ENCODE measurements at regions not wholly inside any gene's neighbourhood (a gene's known extent, or its start where the extent isn't known, plus 50 kb on each side); places are given as distances from the start of the nearest gene placed in this dataset.

DNA sequence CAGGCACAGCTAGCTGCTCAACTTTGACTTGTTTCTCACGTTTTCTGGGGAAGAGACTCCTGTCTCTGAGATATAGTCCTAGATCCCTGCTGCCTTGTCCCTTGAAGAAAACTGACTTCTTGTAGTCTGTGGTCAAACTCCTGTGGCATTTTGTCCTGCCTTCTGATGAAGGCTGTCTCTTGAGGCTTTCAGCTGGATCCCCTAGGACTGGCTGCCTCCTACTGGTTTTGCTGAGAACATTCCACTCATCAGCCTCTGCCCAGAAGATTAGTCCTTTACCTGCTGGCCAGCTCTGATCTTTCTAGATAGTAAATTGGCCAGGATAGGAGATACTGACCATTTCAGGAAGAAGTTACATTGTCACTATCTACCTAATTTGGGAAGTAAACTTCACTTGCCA is 71.9 kb upstream of the CNR1 start:
- Histone ChIP-seq H2AFZ (ENCODE audit: low read length) (no peak overlapping the region), H3K4me2 (ENCODE audit: extremely low read depth, insufficient read depth, low read length) (no peak overlapping the region), H4K20me1 (ENCODE audit: control insufficient read depth, extremely low read depth, insufficient read depth, low read length) (no peaks in the 10 kb centered on the region), H3K9ac (ENCODE audit: insufficient read depth, low read length) (no peak overlapping the region), H3K9me3 (ENCODE audit: control insufficient read depth, insufficient read depth, low read depth, low read length) (no peaks in the 10 kb centered on the region), H3K27me3 (ENCODE audit: control insufficient read depth, insufficient read depth, low read length) (no peaks in the 10 kb centered on the region), H3K4me1 (ENCODE audit: control insufficient read depth, extremely low read depth, insufficient read depth, low read length) (no peaks in the 10 kb centered on the region), H3K79me2 (ENCODE audit: control insufficient read depth, insufficient read depth, low read length) (no peaks in the 10 kb centered on the region), H3K4me3 (replicated peaks in 1 of 4; ENCODE audit: control extremely low read depth in 1 of 4, insufficient read depth in 1 of 4, low read depth in 3 of 4, low read length in 4 of 4) (no peak overlapping the region), H3K36me3 (ENCODE audit: control insufficient read depth, insufficient read depth, low read length) (no peaks in the 10 kb centered on the region), H3K27ac (ENCODE audit: insufficient read depth, low read length) (no peak overlapping the region)
- TF ChIP-seq, protein P1, sequence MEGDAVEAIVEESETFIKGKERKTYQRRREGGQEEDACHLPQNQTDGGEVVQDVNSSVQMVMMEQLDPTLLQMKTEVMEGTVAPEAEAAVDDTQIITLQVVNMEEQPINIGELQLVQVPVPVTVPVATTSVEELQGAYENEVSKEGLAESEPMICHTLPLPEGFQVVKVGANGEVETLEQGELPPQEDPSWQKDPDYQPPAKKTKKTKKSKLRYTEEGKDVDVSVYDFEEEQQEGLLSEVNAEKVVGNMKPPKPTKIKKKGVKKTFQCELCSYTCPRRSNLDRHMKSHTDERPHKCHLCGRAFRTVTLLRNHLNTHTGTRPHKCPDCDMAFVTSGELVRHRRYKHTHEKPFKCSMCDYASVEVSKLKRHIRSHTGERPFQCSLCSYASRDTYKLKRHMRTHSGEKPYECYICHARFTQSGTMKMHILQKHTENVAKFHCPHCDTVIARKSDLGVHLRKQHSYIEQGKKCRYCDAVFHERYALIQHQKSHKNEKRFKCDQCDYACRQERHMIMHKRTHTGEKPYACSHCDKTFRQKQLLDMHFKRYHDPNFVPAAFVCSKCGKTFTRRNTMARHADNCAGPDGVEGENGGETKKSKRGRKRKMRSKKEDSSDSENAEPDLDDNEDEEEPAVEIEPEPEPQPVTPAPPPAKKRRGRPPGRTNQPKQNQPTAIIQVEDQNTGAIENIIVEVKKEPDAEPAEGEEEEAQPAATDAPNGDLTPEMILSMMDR (conservative IDR thresholded peaks at IDR 0.05 in 1 of 2, IDR thresholded peaks at IDR 0.05 in 1 of 2; ENCODE audit: low read depth in 1 of 2, low read length in 2 of 2): no peak
- TF ChIP-seq EZH2 (IDR thresholded peaks at IDR 0.05; ENCODE audit: low read length, missing control alignments): no peak
- peak in 1 of 2 donors; percentile 4 for DNase-seq (ENCODE audit: low read depth in 2 of 2)

DNA sequence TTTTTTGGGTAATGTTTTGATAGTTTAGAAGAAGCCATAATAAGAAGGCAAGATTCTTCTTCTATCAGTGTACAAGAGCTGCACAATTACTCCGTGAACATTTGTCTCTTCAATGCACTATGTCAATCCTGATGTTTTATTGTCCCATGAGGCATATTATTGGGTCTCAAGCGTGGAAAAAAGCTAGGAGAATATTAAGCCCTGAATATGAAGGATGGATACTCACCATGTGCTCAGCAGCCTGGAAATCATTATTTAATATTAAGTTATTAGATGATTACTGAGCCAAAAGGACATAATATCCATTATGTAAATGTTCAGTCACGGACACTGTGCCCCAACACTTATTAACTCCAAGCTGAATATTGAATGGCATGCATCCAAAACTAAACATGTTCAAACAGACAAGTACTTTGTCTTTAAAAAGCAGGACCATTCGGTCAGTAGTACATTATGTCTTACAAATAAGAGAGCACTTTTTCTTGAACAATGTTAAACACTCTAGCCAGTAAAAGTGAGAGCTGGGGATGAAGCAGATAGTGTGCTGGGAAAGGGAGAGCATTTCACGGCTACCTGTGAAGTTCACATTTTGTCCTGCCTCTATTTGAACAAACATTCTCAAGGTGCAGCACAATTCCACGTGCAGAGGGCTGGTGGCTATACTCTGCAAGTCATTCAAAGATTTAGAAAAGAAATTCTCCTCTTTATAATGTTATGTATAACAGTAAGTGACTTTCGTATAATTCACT is 70.6 kb upstream of the CNR1 start:
- H3K4me2 ChIP-seq (ENCODE audit: extremely low read depth, insufficient read depth, low read length): no peak overlapping the region
- no peak overlapping the region for H3K4me3 ChIP-seq (replicated peaks in 1 of 4; ENCODE audit: control extremely low read depth in 1 of 4, insufficient read depth in 1 of 4, low read depth in 3 of 4, low read length in 4 of 4)
- no peak overlapping the region for H2AFZ ChIP-seq (ENCODE audit: low read length)
- H4K20me1 ChIP-seq (ENCODE audit: control insufficient read depth, extremely low read depth, insufficient read depth, low read length): no peaks in the 10 kb centered on the region
- no peaks in the 10 kb centered on the region for H3K36me3 ChIP-seq (ENCODE audit: control insufficient read depth, insufficient read depth, low read length)
- H3K9me3 ChIP-seq (ENCODE audit: control insufficient read depth, insufficient read depth, low read depth, low read length): no peaks in the 10 kb centered on the region
- no peak overlapping the region for H3K27ac ChIP-seq (ENCODE audit: insufficient read depth, low read length)
- TF ChIP-seq, protein P1 (conservative IDR thresholded peaks at IDR 0.05 in 1 of 2, IDR thresholded peaks at IDR 0.05 in 1 of 2; ENCODE audit: low read depth in 1 of 2, low read length in 2 of 2): no peak
- TF ChIP-seq EZH2 (IDR thresholded peaks at IDR 0.05; ENCODE audit: low read length, missing control alignments): no peak
- DNase-seq (ENCODE audit: low read depth in 2 of 2): no peak
- H3K9ac ChIP-seq (ENCODE audit: insufficient read depth, low read length): no peak overlapping the region
- H3K27me3 ChIP-seq (ENCODE audit: control insufficient read depth, insufficient read depth, low read length): no peaks in the 10 kb centered on the region
- no peaks in the 10 kb centered on the region for H3K79me2 ChIP-seq (ENCODE audit: control insufficient read depth, insufficient read depth, low read length)
- H3K4me1 ChIP-seq (ENCODE audit: control insufficient read depth, extremely low read depth, insufficient read depth, low read length): no peaks in the 10 kb centered on the region

DNA sequence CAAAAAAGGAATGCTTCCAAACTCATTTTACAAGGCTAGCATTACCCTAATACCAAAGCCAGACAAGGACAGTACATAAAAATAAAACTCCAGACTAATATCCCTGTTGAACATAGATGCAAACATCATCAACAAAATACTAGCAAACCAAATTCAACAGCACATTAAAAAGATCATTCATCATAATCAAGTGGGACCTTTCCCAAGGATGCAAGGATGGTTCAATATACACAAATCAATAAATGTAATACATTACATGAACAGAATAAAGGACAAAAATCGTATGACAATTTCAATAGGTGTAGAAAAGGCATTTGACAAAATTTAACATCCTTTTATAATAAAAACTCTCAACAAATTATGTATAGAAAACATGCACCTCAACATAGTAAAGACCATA is 66.6 kb upstream of the CNR1 start:
- H2AFZ ChIP-seq (ENCODE audit: low read length): no peak overlapping the region
- TF ChIP-seq, protein P1 (conservative IDR thresholded peaks at IDR 0.05 in 1 of 2, IDR thresholded peaks at IDR 0.05 in 1 of 2; ENCODE audit: low read depth in 1 of 2, low read length in 2 of 2): no peak
- no peak for TF ChIP-seq EZH2 (IDR thresholded peaks at IDR 0.05; ENCODE audit: low read length, missing control alignments)
- H3K9ac ChIP-seq (ENCODE audit: insufficient read depth, low read length): no peak overlapping the region
- H3K4me3 ChIP-seq (replicated peaks in 1 of 4; ENCODE audit: control extremely low read depth in 1 of 4, insufficient read depth in 1 of 4, low read depth in 3 of 4, low read length in 4 of 4): no peak overlapping the region
- H3K27me3 ChIP-seq (ENCODE audit: control insufficient read depth, insufficient read depth, low read length): no peaks in the 10 kb centered on the region
- no peaks in the 10 kb centered on the region for H3K79me2 ChIP-seq (ENCODE audit: control insufficient read depth, insufficient read depth, low read length)
- no peaks in the 10 kb centered on the region for H3K4me1 ChIP-seq (ENCODE audit: control insufficient read depth, extremely low read depth, insufficient read depth, low read length)
- no peak overlapping the region for H3K27ac ChIP-seq (ENCODE audit: insufficient read depth, low read length)
- no peaks in the 10 kb centered on the region for H3K9me3 ChIP-seq (ENCODE audit: control insufficient read depth, insufficient read depth, low read depth, low read length)
- DNase-seq (ENCODE audit: low read depth in 2 of 2): no peak
- no peak overlapping the region for H3K4me2 ChIP-seq (ENCODE audit: extremely low read depth, insufficient read depth, low read length)
- H3K36me3 ChIP-seq (ENCODE audit: control insufficient read depth, insufficient read depth, low read length): no peaks in the 10 kb centered on the region
- H4K20me1 ChIP-seq (ENCODE audit: control insufficient read depth, extremely low read depth, insufficient read depth, low read length): no peaks in the 10 kb centered on the region

Data from fibroblast of lung (primary cell).